DND-41 (cell line): ENCODE measurements at regions not wholly inside any gene's neighbourhood (a gene's known extent, or its start where the extent isn't known, plus 50 kb on each side); places are given as distances from the start of the nearest gene placed in this dataset.

Experiments used
- EZH2 ChIP-seq: IDR thresholded peaks from 3 replicates; pipeline ENCODE4 v1.6.1; 2012; ENCODE audit warnings: borderline replicate concordance, low read depth, mild to moderate bottlenecking, moderate library complexity, low read length, inconsistent platforms; ENCODE audit not compliant: severe bottlenecking
- TF ChIP-seq, protein P1 (sequence below): IDR thresholded peaks from 2 replicates; pipeline ENCODE4 v1.5.1; 2012; ENCODE audit warnings: borderline replicate concordance, low read length, moderate library complexity, mild to moderate bottlenecking; ENCODE audit not compliant: poor library complexity, severe bottlenecking; ENCODE audit errors: extremely low read depth

DNA sequence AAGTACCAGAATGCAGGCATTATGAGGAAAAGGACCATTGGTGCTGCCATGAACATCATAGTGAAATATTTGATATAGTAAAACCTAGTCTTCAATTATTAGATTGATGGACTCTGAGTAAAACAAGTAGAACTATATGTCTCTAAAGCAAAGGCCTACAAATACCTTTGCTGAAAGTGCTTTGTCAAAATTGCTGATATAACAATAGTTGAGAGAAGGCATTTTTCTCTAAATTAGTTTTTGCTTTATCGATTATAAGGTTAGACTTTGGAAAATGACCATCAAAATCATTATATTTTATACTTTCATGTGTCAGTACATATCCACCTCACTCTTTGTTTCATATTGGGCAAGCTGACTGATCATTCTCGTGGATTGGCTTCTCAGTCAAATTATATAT lies 836.0 kb upstream of the FBXO33 start:
- TF ChIP-seq, protein P1, sequence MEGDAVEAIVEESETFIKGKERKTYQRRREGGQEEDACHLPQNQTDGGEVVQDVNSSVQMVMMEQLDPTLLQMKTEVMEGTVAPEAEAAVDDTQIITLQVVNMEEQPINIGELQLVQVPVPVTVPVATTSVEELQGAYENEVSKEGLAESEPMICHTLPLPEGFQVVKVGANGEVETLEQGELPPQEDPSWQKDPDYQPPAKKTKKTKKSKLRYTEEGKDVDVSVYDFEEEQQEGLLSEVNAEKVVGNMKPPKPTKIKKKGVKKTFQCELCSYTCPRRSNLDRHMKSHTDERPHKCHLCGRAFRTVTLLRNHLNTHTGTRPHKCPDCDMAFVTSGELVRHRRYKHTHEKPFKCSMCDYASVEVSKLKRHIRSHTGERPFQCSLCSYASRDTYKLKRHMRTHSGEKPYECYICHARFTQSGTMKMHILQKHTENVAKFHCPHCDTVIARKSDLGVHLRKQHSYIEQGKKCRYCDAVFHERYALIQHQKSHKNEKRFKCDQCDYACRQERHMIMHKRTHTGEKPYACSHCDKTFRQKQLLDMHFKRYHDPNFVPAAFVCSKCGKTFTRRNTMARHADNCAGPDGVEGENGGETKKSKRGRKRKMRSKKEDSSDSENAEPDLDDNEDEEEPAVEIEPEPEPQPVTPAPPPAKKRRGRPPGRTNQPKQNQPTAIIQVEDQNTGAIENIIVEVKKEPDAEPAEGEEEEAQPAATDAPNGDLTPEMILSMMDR, result no peak
- TF ChIP-seq EZH2, result no peak
